ENCODE measurements at regions not wholly inside any gene's neighbourhood (a gene's known extent, or its start where the extent isn't known, plus 50 kb on each side); places are given as distances from the start of the nearest gene placed in this dataset.

DNA sequence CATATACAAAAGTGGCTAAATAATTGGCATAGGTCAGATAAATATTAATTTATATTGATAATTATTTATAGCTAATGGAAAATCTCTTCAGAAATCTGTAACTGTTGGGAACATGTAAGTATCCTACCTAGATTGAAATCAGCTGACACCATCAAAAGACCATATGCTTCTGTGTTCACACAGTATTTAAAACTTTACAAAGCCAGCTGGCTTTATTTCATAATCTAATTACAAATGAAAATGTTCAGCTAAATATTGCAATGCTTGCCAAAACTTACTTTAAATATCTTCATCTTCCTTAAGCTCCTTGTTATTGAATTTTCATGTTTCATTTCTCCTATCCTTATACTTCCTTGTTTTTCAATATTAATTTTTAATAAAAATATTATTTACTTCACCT is 190.9 kb upstream of the DOK6 start:
- no peak overlapping the region for H3K4me3 ChIP-seq
- intact Hi-C loops (cut with DNase I), result no loop called here
- H3K27ac ChIP-seq, result no peak overlapping the region
- H3K27me3 ChIP-seq, result no peaks in the 10 kb centered on the region
- no peaks in the 10 kb centered on the region for H3K4me1 ChIP-seq
- ATAC-seq (no peak), DNase-seq (no peak)
- TF ChIP-seq POLR2A (IDR thresholded peaks at IDR 0.05), result no peak
- TF ChIP-seq, protein P1, sequence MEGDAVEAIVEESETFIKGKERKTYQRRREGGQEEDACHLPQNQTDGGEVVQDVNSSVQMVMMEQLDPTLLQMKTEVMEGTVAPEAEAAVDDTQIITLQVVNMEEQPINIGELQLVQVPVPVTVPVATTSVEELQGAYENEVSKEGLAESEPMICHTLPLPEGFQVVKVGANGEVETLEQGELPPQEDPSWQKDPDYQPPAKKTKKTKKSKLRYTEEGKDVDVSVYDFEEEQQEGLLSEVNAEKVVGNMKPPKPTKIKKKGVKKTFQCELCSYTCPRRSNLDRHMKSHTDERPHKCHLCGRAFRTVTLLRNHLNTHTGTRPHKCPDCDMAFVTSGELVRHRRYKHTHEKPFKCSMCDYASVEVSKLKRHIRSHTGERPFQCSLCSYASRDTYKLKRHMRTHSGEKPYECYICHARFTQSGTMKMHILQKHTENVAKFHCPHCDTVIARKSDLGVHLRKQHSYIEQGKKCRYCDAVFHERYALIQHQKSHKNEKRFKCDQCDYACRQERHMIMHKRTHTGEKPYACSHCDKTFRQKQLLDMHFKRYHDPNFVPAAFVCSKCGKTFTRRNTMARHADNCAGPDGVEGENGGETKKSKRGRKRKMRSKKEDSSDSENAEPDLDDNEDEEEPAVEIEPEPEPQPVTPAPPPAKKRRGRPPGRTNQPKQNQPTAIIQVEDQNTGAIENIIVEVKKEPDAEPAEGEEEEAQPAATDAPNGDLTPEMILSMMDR (IDR thresholded peaks at IDR 0.05), result no peak
- peaks cover 0 to 7% (median 0%) of the 10 kb centered on the region in 12 donors for H3K9me3 ChIP-seq
- no peaks in the 10 kb centered on the region for H3K36me3 ChIP-seq

DNA sequence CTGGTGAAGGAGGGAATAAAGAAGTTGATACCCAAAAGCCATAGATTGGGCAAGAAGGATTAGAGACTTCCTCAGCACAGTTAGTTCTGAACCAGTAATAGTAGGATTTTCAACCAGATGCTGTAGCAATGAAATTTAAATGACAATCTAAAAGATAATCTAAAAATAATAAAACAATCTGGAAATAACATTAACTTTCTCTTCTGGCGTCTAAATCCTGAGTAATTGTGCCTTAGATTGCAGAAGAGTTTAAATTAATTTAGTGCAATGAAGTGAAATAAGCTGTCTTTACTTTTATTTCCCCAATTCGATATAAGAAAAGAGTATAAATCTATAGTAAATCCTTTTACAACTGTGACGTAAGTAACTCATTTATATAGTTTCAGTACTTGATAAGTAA is 186.8 kb upstream of the DOK6 start:
- Histone ChIP-seq H3K4me1 (peaks cover 0 to 3% (median 0%) of the 10 kb centered on the region in 12 donors), H3K4me3 (no peak overlapping the region), H3K27ac (no peak overlapping the region), H3K27me3 (no peaks in the 10 kb centered on the region), H3K36me3 (no peaks in the 10 kb centered on the region), H3K9me3 (peaks cover 0 to 7% (median 0%) of the 10 kb centered on the region in 12 donors)
- 72 to 82% (median 75%) methylated on average over 3 of the region's 3 CpGs for WGBS, 4 donors
- ATAC-seq (no peak), DNase-seq (no peak)
- TF ChIP-seq POLR2A (IDR thresholded peaks at IDR 0.05), result no peak
- TF ChIP-seq, protein P1 (IDR thresholded peaks at IDR 0.05), result no peak
- intact Hi-C loops (cut with DNase I), result no loop called here

DNA sequence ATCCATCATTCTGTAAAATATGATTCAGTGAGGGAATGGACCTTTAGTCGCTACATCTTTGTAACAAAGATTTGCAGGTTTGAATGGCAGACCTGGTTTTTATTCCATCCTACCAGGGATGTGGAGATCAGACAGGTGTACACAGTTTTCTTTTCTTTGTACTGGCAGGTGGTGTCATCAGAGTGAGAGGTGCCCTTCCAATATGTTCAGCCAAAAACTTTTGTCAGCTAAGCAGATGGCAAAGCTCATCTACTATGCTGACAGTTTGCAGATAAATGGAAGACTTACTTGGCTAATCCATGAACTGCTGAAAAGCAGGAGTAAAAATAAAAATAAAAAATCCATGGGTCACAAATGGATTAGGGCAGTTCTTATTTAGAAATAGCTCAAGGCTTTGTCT is 185.5 kb upstream of the DOK6 start:
- H3K9me3 ChIP-seq, result peaks cover 0 to 7% (median 0%) of the 10 kb centered on the region in 12 donors
- WGBS, 4 donors, result 92 to 100% (median 95%) methylated on average over 1 of the region's 1 CpG
- intact Hi-C loops (cut with DNase I), result no loop called here
- no peak overlapping the region for H3K27ac ChIP-seq
- ATAC-seq, result no peak
- TF ChIP-seq, protein P1 (IDR thresholded peaks at IDR 0.05), result no peak
- TF ChIP-seq POLR2A (IDR thresholded peaks at IDR 0.05), result no peak
- H3K27me3 ChIP-seq, result no peaks in the 10 kb centered on the region
- peaks cover 0 to 3% (median 0%) of the 10 kb centered on the region in 12 donors for H3K4me1 ChIP-seq
- no peak for DNase-seq
- H3K4me3 ChIP-seq, result no peak overlapping the region
- H3K36me3 ChIP-seq, result no peaks in the 10 kb centered on the region

DNA sequence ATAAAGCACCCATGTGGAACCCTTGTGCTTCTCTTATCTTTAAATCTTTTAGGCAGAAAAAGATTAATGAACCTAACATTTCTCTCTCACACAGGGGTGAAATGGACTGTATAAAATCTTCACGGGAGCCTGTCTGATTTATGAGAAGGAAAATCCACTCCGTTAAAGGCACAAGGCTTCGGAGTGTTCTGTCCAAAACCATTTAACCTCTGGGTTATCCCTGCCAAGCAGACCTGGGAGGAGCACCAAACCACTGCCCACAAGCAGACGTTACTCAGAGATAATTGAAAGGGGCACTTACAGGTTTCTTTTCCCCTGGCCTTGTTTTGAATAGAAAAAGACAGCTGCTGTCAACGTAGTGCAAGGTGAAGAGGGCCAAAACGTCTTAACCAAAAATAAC is 184.4 kb upstream of the DOK6 start:
- intact Hi-C loops (cut with DNase I), result no loop called here
- no peak for DNase-seq
- TF ChIP-seq, protein P1 (IDR thresholded peaks at IDR 0.05), result no peak
- no peak for TF ChIP-seq POLR2A (IDR thresholded peaks at IDR 0.05)
- H3K27ac ChIP-seq, result no peak overlapping the region
- no peaks in the 10 kb centered on the region for H3K36me3 ChIP-seq
- H3K9me3 ChIP-seq, result no peaks in the 10 kb centered on the region
- ATAC-seq, result no peak
- peaks cover 0 to 3% (median 0%) of the 10 kb centered on the region in 12 donors for H3K4me1 ChIP-seq
- H3K4me3 ChIP-seq, result no peak overlapping the region
- 39 to 49% (median 44%) methylated on average over 6 of the region's 6 CpGs for WGBS, 4 donors
- H3K27me3 ChIP-seq, result no peaks in the 10 kb centered on the region

Data from heart left ventricle (tissue), 16 donors.